Ishikawa (cell line): ENCODE measurements at regions not wholly inside any gene's neighbourhood (a gene's known extent, or its start where the extent isn't known, plus 50 kb on each side); places are given as distances from the start of the nearest gene placed in this dataset.

Experiments
- CREB1 ChIP-seq: IDR thresholded peaks from 2 replicates; pipeline ENCODE4 v1.6.1; 2012; ENCODE audit warnings: low read depth
- EP300 ChIP-seq: IDR thresholded peaks from 2 replicates; pipeline ENCODE4 v1.6.1; 2012; ENCODE audit warnings: borderline replicate concordance
- FOXM1 ChIP-seq: IDR thresholded peaks from 2 replicates; pipeline ENCODE4 v1.6.1; 2012; ENCODE audit warnings: low read depth, borderline replicate concordance
- MAX ChIP-seq: IDR thresholded peaks from 2 replicates; pipeline ENCODE4 v1.6.1; 2012
- RAD21 ChIP-seq: IDR thresholded peaks from 2 replicates; pipeline ENCODE4 v1.6.1; 2012; ENCODE audit warnings: low read depth
- TCF12 ChIP-seq: IDR thresholded peaks from 2 replicates; pipeline ENCODE4 v1.6.1; 2012; ENCODE audit warnings: low read depth
- ZBTB7A ChIP-seq: IDR thresholded peaks from 2 replicates; pipeline ENCODE4 v1.6.1; 2012; ENCODE audit warnings: low read depth
- TF ChIP-seq, protein P1 (sequence below): IDR thresholded peaks from 2 replicates; pipeline ENCODE4 v1.6.1; 2012

- TF ChIP-seq RAD21 = no peak
- TF ChIP-seq, protein P1, sequence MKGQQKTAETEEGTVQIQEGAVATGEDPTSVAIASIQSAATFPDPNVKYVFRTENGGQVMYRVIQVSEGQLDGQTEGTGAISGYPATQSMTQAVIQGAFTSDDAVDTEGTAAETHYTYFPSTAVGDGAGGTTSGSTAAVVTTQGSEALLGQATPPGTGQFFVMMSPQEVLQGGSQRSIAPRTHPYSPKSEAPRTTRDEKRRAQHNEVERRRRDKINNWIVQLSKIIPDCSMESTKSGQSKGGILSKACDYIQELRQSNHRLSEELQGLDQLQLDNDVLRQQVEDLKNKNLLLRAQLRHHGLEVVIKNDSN = no peak
- TF ChIP-seq EP300 = no peak
- no peak for TF ChIP-seq MAX
- TF ChIP-seq CREB1 = no peak
- TF ChIP-seq ZBTB7A = no peak
- no peak for TF ChIP-seq FOXM1
- no peak for TF ChIP-seq TCF12
Measured at GRCh38 chr5:162323466-162323865, 255.9 kb downstream of the GABRG2 start.
